ENCODE measurements at regions not wholly inside any gene's neighbourhood (a gene's known extent, or its start where the extent isn't known, plus 50 kb on each side); places are given as distances from the start of the nearest gene placed in this dataset.

DNA sequence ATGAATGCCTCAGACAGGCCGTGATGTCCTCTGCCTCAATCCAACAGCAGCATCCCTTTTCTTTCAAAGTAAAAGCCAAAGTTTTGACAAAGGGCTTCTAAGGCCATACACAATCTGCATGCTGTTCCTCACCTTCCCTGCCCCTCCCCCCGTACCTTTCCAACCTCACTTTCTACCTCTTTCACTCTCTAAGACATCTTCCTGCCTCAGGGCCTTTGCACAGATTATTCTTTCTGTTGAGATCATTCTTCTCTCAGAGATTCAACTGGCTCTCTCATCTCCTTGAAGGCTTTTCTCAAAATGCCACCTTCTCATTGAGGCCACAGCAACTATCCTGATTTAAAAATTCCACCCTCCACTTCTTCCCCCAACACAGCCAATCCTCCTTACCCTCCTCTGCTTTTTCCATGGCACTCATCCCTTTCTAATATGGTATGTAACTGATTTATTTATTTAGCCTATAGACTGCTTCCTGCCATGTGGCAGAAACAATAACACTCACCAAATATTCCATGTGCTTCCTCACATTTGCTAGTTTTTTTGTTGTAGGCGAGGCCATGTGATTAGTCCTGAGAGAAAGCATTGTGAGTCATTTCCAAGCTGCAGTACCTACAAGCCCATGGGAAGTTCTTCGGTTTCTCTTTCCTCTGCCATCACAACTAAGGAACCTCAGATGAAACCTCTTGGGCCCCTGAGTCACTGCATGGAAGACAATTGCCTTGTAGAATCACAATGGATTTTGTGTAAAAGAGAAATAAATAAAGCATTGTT lies 58.7 kb upstream of the GADD45A start:
- ATAC-seq (no peak), DNase-seq (no peak)
- intact Hi-C loops (cut with DNase I) = no loop called here

DNA sequence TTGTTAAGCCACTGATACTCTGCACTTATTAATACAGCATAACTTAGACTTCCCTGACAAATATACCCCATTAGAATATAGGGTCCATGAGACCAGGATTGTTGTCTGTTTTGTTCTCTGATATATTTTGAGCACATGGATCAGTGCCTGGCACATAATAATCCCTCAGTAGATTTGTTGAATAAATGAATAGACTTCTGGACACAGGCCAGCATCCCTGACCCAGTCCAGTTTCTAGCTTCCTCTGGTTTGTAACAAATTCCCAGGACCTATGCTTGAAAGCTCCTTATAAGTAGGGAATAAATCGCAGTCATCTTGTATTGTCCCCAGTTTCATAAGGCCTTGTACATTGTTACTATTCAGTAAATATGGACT lies 58.2 kb upstream of the GADD45A start:
- ATAC-seq (no peak), DNase-seq (no peak)
- intact Hi-C loops (cut with DNase I) = no loop called here

DNA sequence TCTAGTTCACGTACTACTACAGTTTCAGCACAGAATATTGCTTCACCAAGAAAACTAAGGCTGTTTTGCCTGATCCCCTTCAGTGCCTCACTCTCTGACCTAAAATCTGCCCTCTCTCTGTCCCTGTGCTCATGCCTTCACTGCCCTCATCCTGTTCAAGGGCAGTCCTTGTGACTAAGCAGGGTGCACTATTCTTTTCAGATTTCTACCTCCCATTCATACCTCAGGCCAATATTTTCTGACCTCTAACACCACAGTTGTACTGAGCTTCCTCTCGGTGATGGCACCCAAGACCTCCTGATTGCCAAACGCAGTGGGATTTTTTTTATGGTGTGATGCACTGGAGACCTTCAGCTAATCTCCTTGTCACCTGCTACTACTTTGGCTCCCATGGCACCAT lies 57.7 kb upstream of the GADD45A start:
- no peak for DNase-seq

DNA sequence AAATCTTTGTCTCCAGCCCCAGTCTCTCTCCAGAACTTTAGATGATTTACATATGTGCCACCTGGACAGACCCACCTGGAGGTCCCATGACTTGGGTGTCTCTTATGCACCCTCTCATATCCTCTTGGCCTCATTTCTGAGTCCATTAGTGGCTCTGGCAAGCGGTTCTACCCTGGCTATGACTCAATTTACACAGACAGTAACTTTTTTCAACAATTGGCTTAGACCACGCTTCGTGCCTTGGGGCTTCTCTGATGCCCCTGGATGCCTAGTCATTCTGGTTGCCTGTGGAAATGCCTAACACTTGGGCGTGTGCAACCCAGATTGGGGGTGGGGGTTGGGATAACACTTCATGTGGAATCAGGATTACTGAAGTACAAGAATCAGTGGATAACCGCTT lies 57.1 kb upstream of the GADD45A start:
- ATAC-seq (no peak), DNase-seq (no peak)
- intact Hi-C loops (cut with DNase I) = no loop called here

More for the DNA sequence above, 57.7 kb upstream of the GADD45A start:
- no peak for ATAC-seq
- intact Hi-C loops (cut with DNase I) = no loop called here

DNA sequence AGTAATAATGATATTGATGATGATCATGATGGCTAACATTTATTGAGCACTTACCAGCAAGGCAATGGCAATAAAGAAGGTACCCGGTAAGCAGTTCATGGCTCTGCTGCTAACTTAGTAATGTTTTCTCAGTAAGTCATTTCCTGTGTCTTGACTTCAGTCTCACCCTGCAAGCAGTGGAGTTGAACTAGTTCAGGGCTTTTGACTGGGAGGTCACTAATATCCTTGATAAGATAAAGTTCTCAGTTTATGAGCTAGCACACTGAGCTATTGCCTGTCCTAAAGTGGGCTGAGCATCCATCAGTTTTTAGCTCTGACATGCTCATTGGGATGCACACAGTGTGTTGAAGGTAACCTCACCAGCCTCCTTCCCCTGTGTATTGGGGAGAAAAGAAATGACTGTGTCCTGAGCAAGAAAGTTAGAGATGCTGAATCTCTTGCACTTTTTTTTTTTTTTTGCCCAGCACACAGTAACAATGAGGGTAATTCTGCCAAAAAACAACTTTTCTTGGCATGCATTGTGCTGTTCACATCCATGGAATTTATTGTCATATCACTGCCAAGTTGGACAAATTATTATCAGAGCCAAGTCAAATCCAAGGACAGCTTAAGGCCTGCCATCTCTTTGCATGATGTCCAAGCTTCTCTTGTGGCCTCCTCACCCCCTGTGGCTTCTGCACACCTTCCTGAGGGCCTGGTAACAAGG lies 55.5 kb upstream of the GADD45A start:
- ATAC-seq (peak; percentile 40 to 54), DNase-seq (no peak)
- intact Hi-C loops (cut with DNase I) = no loop called here

DNA sequence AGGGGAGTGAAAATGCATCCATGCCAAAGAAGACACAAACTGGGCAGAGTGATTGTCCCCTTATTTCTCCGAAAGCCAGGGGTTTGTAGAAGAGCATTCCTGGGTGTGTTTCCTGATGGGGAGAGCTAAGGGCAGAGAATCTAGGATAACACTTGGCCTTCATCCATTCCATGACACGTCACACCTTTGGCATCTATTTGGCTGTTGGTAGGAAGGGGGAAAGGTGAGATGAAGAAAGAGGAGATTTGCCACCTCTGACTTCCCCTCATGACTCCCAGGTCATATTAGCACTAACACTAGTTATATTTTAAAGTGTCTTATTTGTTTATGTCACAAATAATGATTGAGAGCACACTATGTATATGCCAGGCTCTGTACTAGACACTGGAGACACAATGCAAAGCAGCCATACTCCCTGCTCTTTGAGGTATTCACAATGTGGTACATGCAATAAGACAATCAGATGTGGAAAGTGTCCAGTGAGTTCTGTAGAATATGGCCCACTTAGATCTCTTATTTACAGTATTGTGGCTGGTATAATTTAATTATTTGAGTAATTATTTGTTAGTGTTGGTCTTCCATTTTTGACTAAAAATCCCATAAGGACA lies 54.5 kb upstream of the GADD45A start:
- intact Hi-C loops (cut with DNase I) = no loop called here
- ATAC-seq (no peak), DNase-seq (no peak)

DNA sequence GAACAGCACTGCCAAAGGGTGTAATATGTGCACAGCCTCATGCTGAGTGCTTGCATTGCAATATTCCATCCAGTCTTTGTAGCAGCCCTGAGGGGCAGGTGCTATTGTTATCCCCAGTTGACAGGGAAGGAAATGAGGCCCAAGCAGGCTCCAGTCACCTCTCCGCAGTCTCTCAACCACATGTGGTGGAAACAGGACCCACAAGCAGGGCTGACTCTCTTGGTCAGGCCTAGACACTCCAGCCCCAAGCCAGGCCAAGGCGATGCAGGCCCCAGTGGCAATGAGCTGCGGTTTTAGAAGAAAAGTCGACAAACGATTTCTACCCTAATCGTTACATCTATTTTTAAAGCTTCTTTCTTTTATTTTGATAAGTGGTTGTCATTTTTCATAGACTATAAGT lies 52.6 kb upstream of the GADD45A start:
- DNase-seq = no peak
- intact Hi-C loops (cut with DNase I) = no loop called here
- ATAC-seq = no peak

DNA sequence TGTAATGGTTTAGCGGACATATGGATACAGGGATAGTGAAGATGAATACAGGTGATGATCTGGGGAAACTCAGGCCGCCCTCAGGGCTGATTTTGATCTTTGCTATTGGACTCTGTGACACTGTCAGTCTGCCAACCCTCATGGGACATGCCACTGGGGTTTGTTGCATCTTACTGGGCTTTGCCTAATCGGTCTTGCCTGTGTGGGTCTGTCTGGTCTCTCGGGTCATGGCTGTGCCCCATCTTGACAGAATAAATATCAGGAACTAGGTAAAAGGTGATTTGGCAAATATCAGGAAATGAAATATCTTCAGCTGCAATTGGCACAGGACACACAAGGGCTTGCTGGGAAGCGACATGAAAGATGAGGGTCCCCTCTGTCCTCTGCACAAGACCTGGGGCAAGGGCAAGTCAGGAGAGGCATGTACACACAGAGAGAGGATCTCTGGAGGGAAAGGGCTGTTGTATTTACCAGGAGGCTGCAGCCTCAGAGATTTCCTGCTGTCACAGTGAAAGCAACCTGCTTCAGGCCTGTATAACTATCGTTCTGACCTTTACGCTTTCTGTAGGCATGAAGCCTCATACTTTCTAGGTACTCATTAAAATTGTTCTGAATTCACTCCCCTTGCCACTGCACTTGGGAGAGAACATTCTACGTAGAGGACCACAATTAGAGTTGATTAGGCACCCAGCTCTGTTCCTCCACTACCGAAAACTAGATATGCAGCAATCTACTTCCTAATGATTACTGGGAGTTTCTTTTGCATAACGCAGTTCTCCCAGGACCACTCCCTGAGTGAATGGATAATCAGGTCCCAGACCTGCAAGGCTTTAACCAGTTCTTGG lies 52.0 kb upstream of the GADD45A start:
- intact Hi-C loops (cut with DNase I) = no loop called here
- no peak for DNase-seq
- ATAC-seq = no peak

DNA sequence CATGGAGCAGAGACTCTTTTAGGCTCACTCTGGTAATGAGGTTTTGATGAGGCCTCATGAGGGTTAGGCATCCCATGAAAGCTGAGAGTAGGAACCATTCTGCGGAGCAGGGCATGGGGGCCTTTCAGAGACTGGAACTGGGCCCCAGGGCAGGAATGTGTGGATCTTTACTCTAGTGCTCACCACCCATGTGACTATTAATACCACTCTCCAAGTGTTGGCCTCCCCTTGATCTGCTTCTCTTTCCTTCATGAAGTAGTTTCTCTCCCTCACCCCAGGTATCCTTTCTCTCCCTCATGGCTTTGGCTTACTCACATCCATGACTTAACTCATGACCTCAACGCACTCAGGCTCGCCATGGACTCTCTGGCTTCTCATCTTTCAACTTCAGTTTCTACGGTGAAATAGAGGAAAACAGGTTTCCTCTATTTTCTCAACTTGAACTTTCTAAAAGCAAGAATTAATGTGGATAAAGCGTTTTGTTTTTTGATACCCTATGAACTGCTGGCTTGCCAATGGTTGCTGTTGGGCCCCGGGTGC lies 50.5 kb upstream of the GADD45A start:
- ATAC-seq = no peak
- intact Hi-C loops (cut with DNase I) = no loop called here
- DNase-seq = no peak

DNA sequence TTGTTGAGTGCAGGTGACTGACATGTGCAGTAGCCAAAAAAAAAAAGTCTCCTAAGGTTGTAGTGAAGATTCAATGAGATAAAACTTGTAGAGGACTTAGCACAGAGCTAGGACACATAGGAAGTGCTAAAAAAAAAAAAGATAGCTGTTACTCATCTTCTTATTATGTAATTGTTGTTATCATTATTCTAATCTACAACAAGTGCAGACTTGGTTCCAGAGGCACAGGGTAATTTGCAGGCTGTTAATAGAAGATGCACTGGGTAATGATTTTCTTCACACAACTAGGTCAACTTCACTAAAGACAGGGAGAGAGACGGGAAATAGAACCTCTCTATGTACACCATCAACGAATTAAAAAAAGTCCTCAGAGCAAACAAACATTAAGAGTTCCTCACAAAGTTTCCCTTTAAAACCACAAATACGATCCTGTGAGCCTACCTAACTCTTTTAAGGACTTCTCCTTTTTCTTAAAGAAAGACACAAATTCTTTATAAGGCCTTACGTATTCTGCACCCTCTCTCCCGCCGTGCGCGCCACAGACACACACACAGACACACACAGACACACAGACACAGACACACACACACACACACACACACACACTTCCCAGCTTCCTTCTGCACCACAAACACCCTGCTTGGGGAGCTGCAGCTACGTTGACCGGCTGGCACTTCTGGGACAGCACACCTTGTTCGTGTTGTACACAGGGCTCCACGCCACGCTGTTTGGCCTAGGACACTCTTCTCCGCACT lies 49.8 kb upstream of the GADD45A start:
- intact Hi-C loops (cut with DNase I) = no loop called here
- ATAC-seq = no peak
- DNase-seq = no peak
